A673 (cell line): ENCODE measurements at regions not wholly inside any gene's neighbourhood (a gene's known extent, or its start where the extent isn't known, plus 50 kb on each side); places are given as distances from the start of the nearest gene placed in this dataset.

Source experiments
- EZH2 ChIP-seq: fragments of 200-600 bp; sonication (generic); IDR thresholded peaks from 2 replicates; pipeline ENCODE4 v1.6.1; 2017; ENCODE audit warnings: borderline replicate concordance, low read depth, mild to moderate bottlenecking, mixed read lengths, antibody characterized with exemption, low read length; ENCODE audit not compliant: poor library complexity, severe bottlenecking
- TF ChIP-seq, protein P1 (sequence below): fragments of 300-800, 200-600 bp; sonication (generic); conservative IDR thresholded peaks from 2 replicates; pipeline ENCODE4 v1.5.1; 2017; ENCODE audit warnings: low read depth, mild to moderate bottlenecking, antibody characterized with exemption, low read length, moderate library complexity, mixed read lengths

DNA sequence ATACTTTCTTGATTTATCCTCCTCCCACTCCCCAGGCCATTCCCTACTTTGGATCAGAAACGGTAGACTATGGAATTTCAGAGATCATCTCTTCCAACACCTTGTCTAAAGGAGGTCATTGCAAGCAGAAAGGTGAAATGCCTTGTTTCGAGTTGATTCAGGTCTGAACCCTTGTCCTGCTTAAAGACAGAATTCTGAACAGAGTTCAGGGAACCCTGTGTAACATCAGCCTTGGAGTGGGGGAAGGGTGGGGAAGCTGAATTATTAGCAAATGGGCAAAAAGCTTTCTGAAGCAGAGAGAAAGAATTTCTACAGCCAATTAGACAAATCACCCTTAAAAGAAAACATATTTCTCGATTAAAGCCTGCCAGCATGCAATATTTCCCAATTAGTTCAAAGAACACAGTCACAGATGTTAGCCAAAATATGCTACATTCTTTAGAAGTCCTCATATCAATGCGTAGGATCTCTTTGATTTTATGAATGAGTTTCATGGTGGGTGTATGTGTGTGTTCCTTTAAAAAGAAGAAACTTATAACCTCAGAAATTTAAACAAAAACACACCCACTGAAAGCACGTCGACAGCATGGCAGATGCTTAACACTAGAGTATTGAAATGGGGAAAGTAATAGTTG lies 353.1 kb downstream of the RND3 start:
- TF ChIP-seq, protein P1, sequence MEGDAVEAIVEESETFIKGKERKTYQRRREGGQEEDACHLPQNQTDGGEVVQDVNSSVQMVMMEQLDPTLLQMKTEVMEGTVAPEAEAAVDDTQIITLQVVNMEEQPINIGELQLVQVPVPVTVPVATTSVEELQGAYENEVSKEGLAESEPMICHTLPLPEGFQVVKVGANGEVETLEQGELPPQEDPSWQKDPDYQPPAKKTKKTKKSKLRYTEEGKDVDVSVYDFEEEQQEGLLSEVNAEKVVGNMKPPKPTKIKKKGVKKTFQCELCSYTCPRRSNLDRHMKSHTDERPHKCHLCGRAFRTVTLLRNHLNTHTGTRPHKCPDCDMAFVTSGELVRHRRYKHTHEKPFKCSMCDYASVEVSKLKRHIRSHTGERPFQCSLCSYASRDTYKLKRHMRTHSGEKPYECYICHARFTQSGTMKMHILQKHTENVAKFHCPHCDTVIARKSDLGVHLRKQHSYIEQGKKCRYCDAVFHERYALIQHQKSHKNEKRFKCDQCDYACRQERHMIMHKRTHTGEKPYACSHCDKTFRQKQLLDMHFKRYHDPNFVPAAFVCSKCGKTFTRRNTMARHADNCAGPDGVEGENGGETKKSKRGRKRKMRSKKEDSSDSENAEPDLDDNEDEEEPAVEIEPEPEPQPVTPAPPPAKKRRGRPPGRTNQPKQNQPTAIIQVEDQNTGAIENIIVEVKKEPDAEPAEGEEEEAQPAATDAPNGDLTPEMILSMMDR: no peak
- no peak for TF ChIP-seq EZH2
